H1 (cell line): ENCODE measurements at regions not wholly inside any gene's neighbourhood (a gene's known extent, or its start where the extent isn't known, plus 50 kb on each side); places are given as distances from the start of the nearest gene placed in this dataset.

Experiments
- CTCF ChIA-PET: fragments of 300-600 bp; sonication (Branson Sonifier 250); formaldehyde crosslinking; loops from one replicate; lab custom pipeline; 2021; ENCODE audit not compliant: partially characterized antibody; lab: Charles Lee
- POLR2A ChIA-PET: fragments of 300-600 bp; sonication (Branson Sonifier 250); formaldehyde crosslinking; loops from one replicate; lab custom pipeline; 2021; ENCODE audit warnings: inconsistent platforms; ENCODE audit not compliant: partially characterized antibody; lab: Charles Lee
- DNase-seq, 2 experiments: peaks; one replicate each; pipeline versions ENCODE4 v3.0.0 to v3.0.0-alpha.2; 2010 to 2022; ENCODE audit warnings: low spot score in 2 of 2, low read depth in 1 of 2, mixed read lengths in 1 of 2
- FAIRE-seq: peaks from 2 replicates; lab custom pipeline; 2011; peaks lifted over from hg19 to GRCh38; lab: Jason Lieb, UNC
- H2AFZ ChIP-seq: 2 replicates; pipeline ENCODE4 v1.8.1; 2012; ENCODE audit warnings: low read length, inconsistent platforms
- H2AK5ac ChIP-seq: 2 replicates; pipeline ENCODE4 v1.6.1; 2013; ENCODE audit warnings: low read depth, low read length
- H2BK120ac ChIP-seq: replicated peaks from 2 replicates; pipeline ENCODE3; 2013; ENCODE audit warnings: low read depth, low read length, inconsistent platforms
- H2BK12ac ChIP-seq: 2 replicates; pipeline ENCODE4 v1.6.1; 2013; ENCODE audit warnings: low read depth, low read length
- H2BK15ac ChIP-seq: 2 replicates; pipeline ENCODE4 v1.6.1; 2013; ENCODE audit warnings: low read length
- H2BK20ac ChIP-seq: 2 replicates; pipeline ENCODE4 v1.6.1; 2013; ENCODE audit warnings: low read length
- H2BK5ac ChIP-seq: 2 replicates; pipeline ENCODE4 v1.6.1; 2013; ENCODE audit warnings: low read depth, low read length
- H3K14ac ChIP-seq: 2 replicates; pipeline ENCODE4 v1.6.1; 2013; ENCODE audit warnings: inconsistent platforms; ENCODE audit not compliant: insufficient read length
- H3K18ac ChIP-seq: 2 replicates; pipeline ENCODE4 v1.6.1; 2013; ENCODE audit warnings: low read length; ENCODE audit errors: extremely low read depth
- H3K23ac ChIP-seq: 2 replicates; pipeline ENCODE4 v1.6.1; 2013; ENCODE audit warnings: inconsistent platforms; ENCODE audit not compliant: insufficient read length
- H3K23me2 ChIP-seq: 2 replicates; pipeline ENCODE4 v1.6.1; 2013; ENCODE audit warnings: low read depth, low read length
- H3K27ac ChIP-seq: 2 replicates; pipeline ENCODE4 v1.6.1; 2011; ENCODE audit warnings: low read depth, low read length, inconsistent platforms
- H3K27me3 ChIP-seq, 4 experiments: replicated peaks in 1 of 4; 1 replicate in 1 of 4; 2 replicates in 3 of 4; pipeline versions ENCODE4 v1.6.1 to v1.8.1; 2011 to 2013; ENCODE audit warnings: low read length in 3 of 4, mild to moderate bottlenecking in 3 of 4, inconsistent platforms in 2 of 4, mixed read lengths in 2 of 4, moderate library complexity in 1 of 4; ENCODE audit not compliant: control insufficient read depth in 3 of 4, insufficient read depth in 3 of 4; ENCODE audit errors: extremely low read depth in 1 of 4
- H3K36me3 ChIP-seq, 4 experiments: 2 replicates each; pipeline versions ENCODE4 v1.6.1 to v1.8.1; 2011 to 2013; ENCODE audit warnings: mild to moderate bottlenecking in 4 of 4, low read length in 3 of 4, moderate library complexity in 2 of 4, control low read depth in 1 of 4, inconsistent platforms in 1 of 4; ENCODE audit not compliant: insufficient read depth in 4 of 4, control insufficient read depth in 2 of 4
- H3K4ac ChIP-seq: replicated peaks from 2 replicates; pipeline ENCODE3; 2013; ENCODE audit warnings: low read length, low read depth, mixed read lengths, inconsistent platforms; ENCODE audit not compliant: insufficient read length
- H3K4me1 ChIP-seq, 4 experiments: replicated peaks in 1 of 4; 1 replicate in 1 of 4; 2 replicates in 3 of 4; pipeline versions ENCODE4 v1.6.1 to v1.8.1; 2011 to 2013; ENCODE audit warnings: low read length in 3 of 4, inconsistent platforms in 2 of 4, mixed read lengths in 1 of 4; ENCODE audit not compliant: insufficient read depth in 4 of 4, control insufficient read depth in 3 of 4
- H3K4me2 ChIP-seq, 2 experiments: 2 replicates each; pipeline versions ENCODE4 v1.6.1 to v1.8.1; 2011 to 2013; ENCODE audit warnings: low read depth in 2 of 2, low read length in 2 of 2, control low read depth in 1 of 2, inconsistent platforms in 1 of 2, mild to moderate bottlenecking in 1 of 2; ENCODE audit not compliant: insufficient read depth in 1 of 2
- H3K4me3 ChIP-seq, 4 experiments: fragments of 200-600, 300-600 bp in 1 of 4; sonication (generic), shearing (Covaris generic), sonication (Bioruptor Twin) in 1 of 4; 2 replicates each; pipeline versions ENCODE4 v1.5.1 to v1.8.1; 2011 to 2016; ENCODE audit warnings: low read length in 4 of 4, low read depth in 3 of 4, control low read depth in 2 of 4, inconsistent platforms in 2 of 4, mild to moderate bottlenecking in 2 of 4, mixed read lengths in 1 of 4, moderate library complexity in 1 of 4; ENCODE audit not compliant: insufficient read depth in 2 of 4; ENCODE audit errors: extremely low read depth in 1 of 4
- H3K56ac ChIP-seq: replicated peaks from 2 replicates; pipeline ENCODE3; 2013; ENCODE audit warnings: low read depth, mild to moderate bottlenecking, mixed read lengths, low read length, inconsistent platforms; ENCODE audit not compliant: insufficient read length
- H3K79me1 ChIP-seq: 2 replicates; pipeline ENCODE4 v1.6.1; 2013; ENCODE audit warnings: low read depth, low read length, control low read depth
- H3K79me2 ChIP-seq, 2 experiments: 2 replicates each; pipeline versions ENCODE4 v1.6.1 to v1.8.1; 2012 to 2013; ENCODE audit warnings: low read length in 2 of 2, mild to moderate bottlenecking in 2 of 2, inconsistent platforms in 1 of 2; ENCODE audit not compliant: insufficient read depth in 2 of 2, control insufficient read depth in 1 of 2
- H3K9ac ChIP-seq, 4 experiments: replicated peaks in 1 of 4; 1 replicate in 1 of 4; 2 replicates in 3 of 4; pipeline versions ENCODE4 v1.6.1 to v1.8.1; 2011 to 2013; ENCODE audit warnings: low read depth in 3 of 4, low read length in 3 of 4, control low read depth in 2 of 4, mild to moderate bottlenecking in 2 of 4, moderate library complexity in 2 of 4, inconsistent platforms in 1 of 4; ENCODE audit errors: extremely low read depth in 1 of 4
- H3K9me3 ChIP-seq, 2 experiments: 2 replicates each; pipeline versions ENCODE4 v1.6.1 to v1.8.1; 2012 to 2013; ENCODE audit warnings: mild to moderate bottlenecking in 2 of 2, moderate library complexity in 2 of 2, control low read depth in 1 of 2, inconsistent platforms in 1 of 2, low read depth in 1 of 2, low read length in 1 of 2, mixed read lengths in 1 of 2; ENCODE audit not compliant: insufficient read depth in 2 of 2
- H4K20me1 ChIP-seq, 2 experiments: replicated peaks in 1 of 2; 2 replicates each; pipeline versions ENCODE3 to v1.8.1; 2011 to 2013; ENCODE audit warnings: inconsistent platforms in 2 of 2, low read length in 2 of 2, mild to moderate bottlenecking in 1 of 2; ENCODE audit not compliant: insufficient read depth in 2 of 2, control insufficient read depth in 1 of 2
- H4K5ac ChIP-seq: 2 replicates; pipeline ENCODE4 v1.6.1; 2013; ENCODE audit warnings: low read length, low read depth, mixed read lengths, inconsistent platforms; ENCODE audit not compliant: insufficient read length
- H4K8ac ChIP-seq: 2 replicates; pipeline ENCODE4 v1.8.0; 2013; ENCODE audit warnings: mild to moderate bottlenecking, moderate library complexity, low read length, inconsistent platforms; ENCODE audit not compliant: insufficient read depth; ENCODE audit errors: extremely low read depth
- H4K91ac ChIP-seq: replicated peaks from 2 replicates; pipeline ENCODE3; 2013; ENCODE audit warnings: low read length, mixed read lengths, inconsistent platforms; ENCODE audit not compliant: insufficient read length
- ATF3 ChIP-seq: IDR thresholded peaks from 2 replicates; pipeline ENCODE4 v1.6.1; 2011; ENCODE audit warnings: low read depth, mild to moderate bottlenecking, low read length; ENCODE audit not compliant: insufficient read depth
- CBX5 ChIP-seq: fragments of 300-800, 300-1000 bp; sonication (generic); IDR thresholded peaks from 2 replicates; pipeline ENCODE4 v1.7.1; 2016; ENCODE audit warnings: antibody characterized with exemption, low read length, low read depth
- E2F6 ChIP-seq: IDR thresholded peaks from 2 replicates; pipeline ENCODE4 v1.6.1; 2012; ENCODE audit warnings: inconsistent platforms
- FOSL1 ChIP-seq: IDR thresholded peaks from 2 replicates; pipeline ENCODE4 v1.6.1; 2011; ENCODE audit warnings: mild to moderate bottlenecking, low read depth, low read length, moderate library complexity; ENCODE audit not compliant: insufficient read depth
- HDAC6 ChIP-seq: IDR thresholded peaks from one replicate; pipeline ENCODE4 v1.7.1; 2012; ENCODE audit warnings: low read depth, mild to moderate bottlenecking, inconsistent platforms, low read length, moderate library complexity
- JUND ChIP-seq: IDR thresholded peaks from 2 replicates; pipeline ENCODE4 v1.6.1; 2011; ENCODE audit warnings: mild to moderate bottlenecking, improper control_type of control experiment, low read length
- MAFK ChIP-seq: IDR thresholded peaks from 2 replicates; pipeline ENCODE4 v1.6.1; 2012; ENCODE audit warnings: low read depth, mild to moderate bottlenecking, improper control_type of control experiment, low read length
- NRF1 ChIP-seq: IDR thresholded peaks from 2 replicates; pipeline ENCODE4 v1.6.1; 2011; ENCODE audit warnings: mild to moderate bottlenecking, low read depth, low read length, improper control_type of control experiment
- RNF2 ChIP-seq: fragments of 200-900, 300-1000 bp; sonication (generic); IDR thresholded peaks from 2 replicates; pipeline ENCODE4 v1.7.1; 2016; ENCODE audit warnings: borderline replicate concordance, low read depth, mild to moderate bottlenecking, antibody characterized with exemption, low read length; ENCODE audit not compliant: poor library complexity, severe bottlenecking; ENCODE audit errors: missing control alignments
- TCF12 ChIP-seq: IDR thresholded peaks from 2 replicates; pipeline ENCODE4 v1.6.1; 2011; ENCODE audit warnings: low read depth, mild to moderate bottlenecking, low read length
- WGBS, 2 experiments: shearing (Covaris generic) in 1 of 2; methylation state at CpG; one replicate each; pipeline versions ENCODE4 v1.1.6 to v1.1.7; 2013 to 2015; ENCODE audit warnings: low lambda C conversion rate in 2 of 2, mixed read lengths in 2 of 2, inconsistent platforms in 1 of 2, low coverage in 1 of 2, missing lambda C conversion rate in 1 of 2; ENCODE audit not compliant: insufficient replicate concordance in 2 of 2, insufficient coverage in 1 of 2, insufficient read length in 1 of 2; ENCODE audit errors: extremely low coverage in 1 of 2, missing lambda C conversion rate in 1 of 2; 5-methylcytosine and 5-hydroxymethylcytosine counted together

- Histone ChIP-seq H3K4me1 (no peaks in the 10 kb centered on the region), H4K20me1 (no peaks in the 10 kb centered on the region)
- DNase-seq, result no peak
- TF ChIP-seq MAFK (no peak), FOSL1 (no peak), ATF3 (no peak), NRF1 (no peak), HDAC6 (no peak), RNF2 (no peak), JUND (no peak), CBX5 (no peak), TCF12 (no peak), E2F6 (no peak)
- TF ChIP-seq, all 59 proteins: peak for 0
- no peak overlapping the region for H2AFZ ChIP-seq
- no peak overlapping the region for H2BK15ac ChIP-seq
- peaks cover 2 to 9% of the 10 kb centered on the region in 2 experiments; a peak in 1 of 4 replicates for H3K9me3 ChIP-seq
- no peak overlapping the region for H2BK120ac ChIP-seq
- no peak overlapping the region for H2AK5ac ChIP-seq
- no peak overlapping the region for H3K14ac ChIP-seq
- no peaks in the 10 kb centered on the region for H3K79me2 ChIP-seq
- 84% methylated on average over 1 of the region's 1 CpG; no CpG with 5 or more reads in 1 of the 2 experiments for WGBS, 2 experiments
- no peaks in the 10 kb centered on the region for H3K23me2 ChIP-seq
- POLR2A ChIA-PET, result no interaction called here
- H3K23ac ChIP-seq, result no peak overlapping the region
- H2BK12ac ChIP-seq, result no peak overlapping the region
- no peak overlapping the region for H4K91ac ChIP-seq
- H3K4ac ChIP-seq, result no peak overlapping the region
- no peak overlapping the region for H4K5ac ChIP-seq
- H3K27me3 ChIP-seq, result no peaks in the 10 kb centered on the region
- H3K18ac ChIP-seq, result no peak overlapping the region
- no peak overlapping the region for H3K27ac ChIP-seq
- no peaks in the 10 kb centered on the region for H3K79me1 ChIP-seq
- H4K8ac ChIP-seq, result no peak overlapping the region
- FAIRE-seq, result no peak
- H2BK5ac ChIP-seq, result no peak overlapping the region
- no peak overlapping the region for H3K9ac ChIP-seq
- no peaks in the 10 kb centered on the region for H3K36me3 ChIP-seq
- no peak overlapping the region for H3K4me2 ChIP-seq
- H3K56ac ChIP-seq, result no peak overlapping the region
- CTCF ChIA-PET, result interaction anchor here (0.8 to 4.4 kb wide), 3 partner anchors 15 to 66 kb away, joined by 3 to 14 read pairs (median 6); partner anchors contain the start of gene HTR1E
- no peak overlapping the region for H3K4me3 ChIP-seq
- H2BK20ac ChIP-seq, result no peak overlapping the region
Observed at GRCh38 chr6:86871681-86872080, 65.6 kb upstream of the HTR1E start.
